ENCODE measurements at regions not wholly inside any gene's neighbourhood (a gene's known extent, or its start where the extent isn't known, plus 50 kb on each side); places are given as distances from the start of the nearest gene placed in this dataset.
A peak's percentile ranks its signal among the peaks of the same experiment; 100 is the strongest.

DNA sequence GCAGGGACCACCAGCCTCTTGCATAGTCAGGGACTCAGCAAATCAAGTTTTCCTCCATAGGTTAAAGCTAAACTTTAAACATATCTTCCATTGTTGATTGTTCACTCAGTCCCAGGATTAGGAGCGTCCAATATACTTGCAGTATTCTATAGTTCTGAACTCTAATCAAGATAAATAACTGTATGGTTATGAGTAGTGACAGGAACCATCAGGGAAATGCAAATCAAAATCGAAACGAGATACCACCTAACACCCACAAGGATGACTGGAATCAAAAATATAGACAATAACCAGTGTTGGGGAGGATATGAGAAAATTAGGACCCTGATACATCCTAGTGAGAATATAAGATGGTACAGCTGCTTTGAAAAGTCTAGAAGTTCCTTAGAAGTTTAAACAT lies 190.0 kb downstream of the ETS1 start:
- TF ChIP-seq Cebpa-rat (IDR thresholded peaks at IDR 0.05) = no peak

DNA sequence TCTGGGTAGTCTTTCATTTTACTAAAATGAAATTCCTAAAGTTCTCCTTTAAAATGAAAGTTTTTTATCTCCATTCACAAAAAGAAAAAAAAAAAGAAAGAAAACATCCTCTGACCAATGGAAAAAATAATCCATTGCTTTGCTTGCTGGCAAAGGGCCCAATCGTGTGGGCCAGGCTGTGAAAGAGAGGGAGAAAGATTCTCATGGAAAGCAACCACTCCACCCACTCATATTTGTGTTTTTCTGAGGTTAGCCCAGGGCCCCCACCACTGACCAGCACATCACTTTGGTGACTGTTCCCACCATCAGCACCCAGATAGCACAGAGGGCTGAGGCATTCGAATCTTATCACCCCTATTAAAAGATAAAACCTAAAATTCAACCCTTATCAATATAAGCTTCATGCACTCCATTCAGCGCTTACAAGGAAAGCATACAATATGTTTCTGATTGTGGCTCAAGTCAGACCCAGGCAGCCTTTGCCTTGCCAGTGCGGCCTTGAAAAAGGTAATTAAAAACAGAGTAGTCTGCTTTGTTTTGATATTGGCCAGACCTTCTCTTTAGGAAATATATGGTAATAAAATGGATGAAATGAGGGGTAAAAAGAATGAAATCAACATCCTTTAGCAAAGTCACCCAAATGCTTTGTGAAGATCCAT lies 192.8 kb downstream of the ETS1 start:
- Histone ChIP-seq H4K20me1 (no peaks in the 10 kb centered on the region), H3K36me3 (no peaks in the 10 kb centered on the region), H3K9ac (no peak overlapping the region), H3K9me3 (replicated peaks in 1 of 11) (no peaks in the 10 kb centered on the region), H3K27me3 (no peaks in the 10 kb centered on the region), H3K4me1 (peaks cover 0 to 17% (median 15%) of the 10 kb centered on the region in 10 experiments; a peak in 18 of 20 replicates), H3K27ac (no peak overlapping the region), H3K4me3 (no peak overlapping the region), H3K4me2 (no peak overlapping the region)
- no peak for TF ChIP-seq Cebpa-rat (IDR thresholded peaks at IDR 0.05)

More for the DNA sequence above, 190.0 kb downstream of the ETS1 start:
- no peaks in the 10 kb centered on the region for H4K20me1 ChIP-seq
- no peak overlapping the region for H3K9ac ChIP-seq
- no peaks in the 10 kb centered on the region for H3K9me3 ChIP-seq (replicated peaks in 1 of 11)
- H3K27me3 ChIP-seq = no peaks in the 10 kb centered on the region
- no peak overlapping the region for H3K4me3 ChIP-seq
- H3K4me2 ChIP-seq = no peak overlapping the region
- peaks cover 0 to 45% (median 18%) of the 10 kb centered on the region in 10 experiments; a peak in 18 of 20 replicates for H3K4me1 ChIP-seq
- no peak overlapping the region for H3K27ac ChIP-seq
- H3K36me3 ChIP-seq = no peaks in the 10 kb centered on the region

DNA sequence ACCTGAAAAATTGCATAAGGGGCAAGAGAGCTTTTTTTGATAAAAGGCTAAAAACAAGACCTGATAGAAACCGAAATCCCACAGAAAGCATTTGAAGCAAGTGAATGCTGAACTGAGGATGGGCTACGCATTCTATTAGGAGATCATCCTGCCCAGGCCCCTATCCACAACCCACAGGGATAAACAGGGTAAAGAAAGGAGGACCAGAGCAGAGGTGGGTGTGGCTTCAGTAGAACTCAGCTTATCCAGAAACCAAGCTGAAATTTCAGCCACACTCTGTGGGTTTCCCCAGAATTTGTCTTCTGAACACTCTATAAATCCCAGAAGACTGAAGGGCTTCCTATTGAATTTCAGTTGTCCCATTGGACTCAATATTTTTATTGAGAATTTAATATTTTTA lies 195.1 kb downstream of the ETS1 start:
- H3K4me2 ChIP-seq = no peak overlapping the region
- no peak overlapping the region for H3K4me3 ChIP-seq
- TF ChIP-seq Cebpa-rat (IDR thresholded peaks at IDR 0.05) = no peak
- no peaks in the 10 kb centered on the region for H3K27me3 ChIP-seq
- no peak overlapping the region for H3K9ac ChIP-seq
- no peaks in the 10 kb centered on the region; a peak in 1 of 20 replicates for H3K4me1 ChIP-seq
- H3K36me3 ChIP-seq = no peaks in the 10 kb centered on the region
- H3K9me3 ChIP-seq (replicated peaks in 1 of 11) = no peaks in the 10 kb centered on the region
- H4K20me1 ChIP-seq = no peaks in the 10 kb centered on the region
- H3K27ac ChIP-seq = no peak overlapping the region

DNA sequence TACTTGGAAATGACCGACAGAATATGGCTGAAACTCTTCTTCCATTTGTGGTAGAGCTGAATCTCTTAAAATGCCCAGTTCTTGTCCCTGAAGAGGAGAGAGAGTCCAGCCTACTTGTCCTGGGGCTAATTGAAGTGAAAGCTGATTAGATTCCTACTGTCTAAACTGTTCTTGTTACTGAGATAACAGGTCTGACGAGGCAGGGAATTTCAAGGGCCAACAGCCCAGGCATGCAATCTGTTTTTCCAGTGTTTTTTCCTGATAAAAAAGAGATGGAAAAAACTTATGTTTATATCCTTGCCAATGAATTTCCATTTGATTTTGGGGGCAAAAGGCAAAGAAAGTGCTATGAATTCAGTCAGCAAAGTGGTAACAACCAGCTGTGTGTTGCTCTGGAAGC lies 195.5 kb downstream of the ETS1 start:
- Histone ChIP-seq H3K4me2 (no peak overlapping the region), H3K4me1 (no peaks in the 10 kb centered on the region; a peak in 1 of 20 replicates), H3K27ac (no peak overlapping the region), H3K9me3 (replicated peaks in 1 of 11) (no peaks in the 10 kb centered on the region), H3K9ac (no peak overlapping the region), H3K27me3 (no peaks in the 10 kb centered on the region), H4K20me1 (no peaks in the 10 kb centered on the region), H3K36me3 (no peaks in the 10 kb centered on the region), H3K4me3 (no peak overlapping the region)
- no peak for TF ChIP-seq Cebpa-rat (IDR thresholded peaks at IDR 0.05)

DNA sequence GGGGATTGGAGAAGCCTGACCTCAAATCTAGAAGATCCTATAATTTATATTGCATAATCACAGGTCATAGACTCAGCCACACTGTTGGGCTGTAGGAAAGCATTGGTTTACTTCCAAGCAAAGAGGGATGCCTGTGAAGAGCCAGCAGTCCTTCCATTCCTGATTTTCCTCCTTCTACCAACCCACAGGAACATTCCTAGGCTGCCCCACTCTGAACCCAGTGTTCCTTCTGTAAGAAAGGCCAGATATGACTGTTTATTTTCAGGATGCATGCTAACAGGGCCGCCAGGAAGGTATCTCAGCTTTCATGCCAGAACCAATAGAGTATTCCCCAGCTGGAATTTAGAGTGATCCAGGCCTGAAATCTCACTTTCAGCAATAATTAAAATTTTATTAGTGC lies 197.1 kb downstream of the ETS1 start:
- no peaks in the 10 kb centered on the region for H3K36me3 ChIP-seq
- TF ChIP-seq Cebpa-rat (IDR thresholded peaks at IDR 0.05) = 0 out of 22 replicates have a peak, but pooled peaks of 1 of the 11 experiments have one; percentile 20
- peaks cover 0 to 4% (median 0%) of the 10 kb centered on the region in 11 experiments; a peak in 1 of 22 replicates for H3K9me3 ChIP-seq (replicated peaks in 1 of 11)
- H3K27me3 ChIP-seq = no peaks in the 10 kb centered on the region
- H4K20me1 ChIP-seq = no peaks in the 10 kb centered on the region
- H3K4me1 ChIP-seq = no peaks in the 10 kb centered on the region; a peak in 1 of 20 replicates
- no peak overlapping the region for H3K4me2 ChIP-seq
- no peak overlapping the region for H3K9ac ChIP-seq
- no peak overlapping the region for H3K4me3 ChIP-seq
- no peak overlapping the region for H3K27ac ChIP-seq

DNA sequence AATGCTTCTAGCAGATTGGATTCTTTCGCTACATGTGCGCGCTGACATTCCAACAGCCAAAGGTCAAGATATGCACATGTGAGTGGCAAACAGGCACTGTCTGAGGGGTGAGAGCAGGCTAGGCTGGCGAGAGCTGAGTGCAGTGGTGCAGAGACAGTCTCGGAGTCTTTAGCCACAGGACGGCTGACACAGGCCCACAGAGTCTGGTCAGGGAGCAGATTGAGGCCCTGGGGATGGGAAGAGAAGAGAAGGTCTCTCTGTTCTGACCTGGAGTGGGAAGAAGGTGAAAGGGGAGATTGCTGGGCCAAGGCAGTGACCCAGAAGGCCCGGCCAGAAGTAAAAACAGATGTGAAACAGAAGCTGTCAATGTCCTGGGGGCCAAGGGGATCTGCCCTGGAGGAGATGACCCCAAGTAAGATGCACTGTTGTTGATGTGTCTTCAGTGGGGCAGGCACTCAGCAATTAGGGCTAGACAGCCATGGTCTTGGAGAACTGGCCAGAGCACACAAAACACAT lies 197.8 kb downstream of the ETS1 start:
- Histone ChIP-seq H4K20me1 (no peaks in the 10 kb centered on the region), H3K27ac (no peak overlapping the region), H3K9me3 (replicated peaks in 1 of 11) (peaks cover 0 to 4% (median 0%) of the 10 kb centered on the region in 11 experiments; a peak in 1 of 22 replicates), H3K4me1 (no peaks in the 10 kb centered on the region; a peak in 1 of 20 replicates), H3K4me2 (no peak overlapping the region), H3K4me3 (no peak overlapping the region), H3K27me3 (no peaks in the 10 kb centered on the region), H3K36me3 (no peaks in the 10 kb centered on the region), H3K9ac (no peak overlapping the region)
- TF ChIP-seq Cebpa-rat (IDR thresholded peaks at IDR 0.05) = no peak

DNA sequence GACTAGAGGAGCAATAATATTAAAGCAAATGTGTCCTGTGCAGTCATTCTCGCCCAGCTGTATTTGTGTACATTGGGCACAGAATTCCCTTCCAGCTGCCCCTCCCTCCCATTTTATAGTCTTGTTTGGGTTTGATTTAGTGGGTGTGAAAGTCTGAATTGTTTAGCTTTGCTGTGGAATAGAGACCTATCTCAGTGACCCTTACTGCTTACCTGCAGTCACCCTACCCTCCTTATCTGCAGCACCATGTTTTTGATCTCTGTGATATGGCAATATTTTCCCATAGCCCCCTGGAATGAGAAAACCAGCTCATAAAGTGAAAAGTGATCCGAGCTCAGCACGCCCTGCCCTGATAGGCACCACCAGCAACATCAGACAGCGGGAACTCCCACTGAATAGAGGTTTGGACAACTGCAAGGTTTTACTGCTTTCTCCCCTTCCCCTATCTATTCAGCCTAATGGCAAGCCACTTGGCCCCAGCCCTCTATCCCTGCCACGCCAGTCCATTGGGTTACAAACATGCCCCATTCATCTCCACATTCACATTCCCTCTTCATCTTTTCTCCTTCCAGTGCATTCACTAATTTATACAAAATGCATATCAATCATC lies 199.0 kb downstream of the ETS1 start:
- Histone ChIP-seq H3K9me3 (replicated peaks in 1 of 11) (peaks cover 0 to 8% (median 3%) of the 10 kb centered on the region in 11 experiments; a peak in 10 of 22 replicates), H3K36me3 (no peaks in the 10 kb centered on the region), H4K20me1 (no peaks in the 10 kb centered on the region), H3K27me3 (no peaks in the 10 kb centered on the region), H3K9ac (no peak overlapping the region), H3K4me2 (no peak overlapping the region), H3K4me1 (no peaks in the 10 kb centered on the region), H3K27ac (no peak overlapping the region), H3K4me3 (no peak overlapping the region)
- TF ChIP-seq Cebpa-rat (IDR thresholded peaks at IDR 0.05) = no peak

DNA sequence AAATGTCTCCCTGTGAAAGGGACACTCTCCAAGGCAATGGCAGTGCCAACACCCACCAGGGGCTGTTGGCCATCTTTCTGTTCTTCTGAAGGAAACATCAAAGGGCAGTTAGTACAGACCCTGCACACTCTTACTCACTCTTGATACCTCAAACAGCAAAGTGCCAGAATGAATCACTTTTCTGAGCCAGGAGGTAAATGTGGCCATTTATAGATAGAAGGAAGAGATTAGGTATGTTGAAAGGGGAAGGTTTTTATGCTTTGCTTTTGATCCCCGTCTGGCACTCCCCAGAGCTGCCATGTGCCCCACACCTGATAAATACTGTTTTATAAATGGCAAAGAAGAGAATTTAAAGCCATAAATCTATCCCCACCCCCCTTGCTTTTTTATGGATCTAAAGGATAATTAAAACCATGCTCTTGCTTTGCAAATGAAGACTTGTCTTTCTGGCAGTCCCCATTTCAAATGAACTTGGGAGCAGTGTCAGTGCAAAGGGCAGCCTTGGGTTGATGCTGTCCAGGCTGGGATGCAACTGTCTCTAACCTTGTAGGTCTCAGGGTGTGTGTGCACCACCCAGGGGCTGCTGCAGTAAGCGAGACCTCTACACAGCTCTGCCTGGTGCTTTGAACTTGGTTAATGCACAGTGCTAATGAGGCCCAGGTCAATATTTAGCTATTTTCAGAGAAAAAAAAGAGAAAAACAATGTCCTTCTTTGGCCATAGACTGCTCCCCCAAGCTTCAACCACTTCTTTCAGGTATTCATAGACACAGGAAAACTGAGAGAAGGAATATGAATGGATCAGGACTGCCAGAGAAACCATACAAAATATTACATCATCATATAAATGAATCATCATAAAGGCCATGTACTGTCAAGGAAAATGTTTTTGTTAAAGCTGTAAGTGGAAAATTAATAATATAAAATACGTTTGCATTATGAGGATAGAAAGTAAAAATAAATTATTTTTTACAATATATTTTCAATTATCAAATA lies 207.5 kb downstream of the ETS1 start:
- Histone ChIP-seq H3K4me3 (no peak overlapping the region), H4K20me1 (no peaks in the 10 kb centered on the region), H3K9ac (no peak overlapping the region), H3K27ac (no peak overlapping the region), H3K4me2 (no peak overlapping the region), H3K9me3 (replicated peaks in 1 of 11) (peaks cover 28 to 50% (median 41%) of the 10 kb centered on the region in 11 experiments), H3K4me1 (no peaks in the 10 kb centered on the region), H3K27me3 (no peaks in the 10 kb centered on the region), H3K36me3 (0 out of 22 replicates have a peak, but pooled peaks cover 0 to 4% (median 0%) of the 10 kb centered on the region in 11 experiments)
- TF ChIP-seq Cebpa-rat (IDR thresholded peaks at IDR 0.05) = no peak

DNA sequence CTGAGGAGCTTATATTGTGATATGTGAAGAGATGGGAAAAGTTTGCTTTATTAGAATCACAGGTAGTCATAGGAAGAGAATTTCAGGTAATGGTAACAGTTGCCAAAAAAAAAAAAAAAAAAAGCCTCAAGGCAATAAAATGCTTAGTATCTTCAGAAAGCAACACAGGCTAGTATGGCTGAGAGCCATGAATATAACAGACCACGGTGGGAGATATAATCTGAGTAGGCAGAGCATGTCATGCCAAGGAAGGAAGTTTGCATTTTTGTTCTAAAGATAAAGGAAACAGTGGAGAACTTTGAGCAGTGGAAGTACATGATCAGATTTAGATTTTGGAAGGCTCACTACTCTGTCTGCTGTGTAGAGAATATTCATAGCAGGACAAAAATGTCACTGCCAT lies 211.4 kb downstream of the ETS1 start:
- H3K27me3 ChIP-seq = no peaks in the 10 kb centered on the region
- H3K4me3 ChIP-seq = no peak overlapping the region
- no peaks in the 10 kb centered on the region for H3K36me3 ChIP-seq
- no peaks in the 10 kb centered on the region for H4K20me1 ChIP-seq
- no peak overlapping the region for H3K27ac ChIP-seq
- H3K4me1 ChIP-seq = no peaks in the 10 kb centered on the region
- H3K9ac ChIP-seq = no peak overlapping the region
- no peak for TF ChIP-seq Cebpa-rat (IDR thresholded peaks at IDR 0.05)
- peaks cover 8 to 25% (median 14%) of the 10 kb centered on the region in 11 experiments; a peak in 19 of 22 replicates for H3K9me3 ChIP-seq (replicated peaks in 1 of 11)
- H3K4me2 ChIP-seq = no peak overlapping the region
